AG08396 (cell line): ENCODE measurements at regions not wholly inside any gene's neighbourhood (a gene's known extent, or its start where the extent isn't known, plus 50 kb on each side); places are given as distances from the start of the nearest gene placed in this dataset.
"Not testable (repeated sequence)": the region's sequence is repeated elsewhere in the genome, so short reads cannot be mapped to it uniquely, and the experiment has no call there.

ENCODE experiments used
- DNase-seq: peaks from one replicate; pipeline ENCODE4 v3.0.0; 2012; ENCODE audit warnings: low spot score, mixed read lengths

GRCh38 chr3:153911116-153911515 is 210.1 kb upstream of the ARHGEF26 start:
- no peak for DNase-seq

DNA sequence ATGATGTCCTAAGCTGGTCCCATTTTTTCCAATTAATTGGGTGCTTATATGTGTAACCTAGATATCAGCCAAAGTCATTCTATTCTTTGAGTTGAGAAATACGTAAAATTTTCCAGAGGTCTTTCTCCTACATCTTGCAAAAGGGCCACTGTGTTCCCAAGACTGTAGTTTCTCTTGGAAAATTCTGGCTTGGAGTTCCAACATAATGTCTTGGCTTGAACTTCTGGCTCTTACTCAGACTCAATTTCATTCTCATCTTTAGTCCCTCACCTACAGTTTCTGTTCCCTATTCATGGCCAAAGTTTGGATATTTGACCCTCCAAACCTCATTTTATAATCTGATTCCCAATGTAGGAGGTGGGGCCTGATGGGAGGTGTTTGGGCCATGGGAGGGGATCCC is 201.4 kb upstream of the ARHGEF26 start:
- DNase-seq: no peak

DNA sequence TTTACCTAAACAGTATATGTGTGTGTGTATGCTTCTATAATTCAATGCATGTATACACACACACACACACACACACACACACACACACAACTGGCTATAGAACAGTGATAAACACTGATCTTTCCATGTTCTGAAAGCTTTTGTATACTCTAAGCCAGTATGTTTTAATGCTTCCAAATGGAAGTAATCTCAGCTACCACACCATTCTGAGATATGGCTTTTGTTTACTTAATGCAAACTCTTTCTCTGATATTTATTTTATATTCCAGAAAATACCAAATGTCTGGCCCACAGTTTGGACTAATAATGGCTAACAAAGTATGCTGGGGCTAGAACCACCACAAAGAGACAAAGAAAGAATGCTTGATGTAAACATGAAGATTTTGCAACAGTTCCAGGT is 199.4 kb upstream of the ARHGEF26 start:
- no peak for DNase-seq

DNA sequence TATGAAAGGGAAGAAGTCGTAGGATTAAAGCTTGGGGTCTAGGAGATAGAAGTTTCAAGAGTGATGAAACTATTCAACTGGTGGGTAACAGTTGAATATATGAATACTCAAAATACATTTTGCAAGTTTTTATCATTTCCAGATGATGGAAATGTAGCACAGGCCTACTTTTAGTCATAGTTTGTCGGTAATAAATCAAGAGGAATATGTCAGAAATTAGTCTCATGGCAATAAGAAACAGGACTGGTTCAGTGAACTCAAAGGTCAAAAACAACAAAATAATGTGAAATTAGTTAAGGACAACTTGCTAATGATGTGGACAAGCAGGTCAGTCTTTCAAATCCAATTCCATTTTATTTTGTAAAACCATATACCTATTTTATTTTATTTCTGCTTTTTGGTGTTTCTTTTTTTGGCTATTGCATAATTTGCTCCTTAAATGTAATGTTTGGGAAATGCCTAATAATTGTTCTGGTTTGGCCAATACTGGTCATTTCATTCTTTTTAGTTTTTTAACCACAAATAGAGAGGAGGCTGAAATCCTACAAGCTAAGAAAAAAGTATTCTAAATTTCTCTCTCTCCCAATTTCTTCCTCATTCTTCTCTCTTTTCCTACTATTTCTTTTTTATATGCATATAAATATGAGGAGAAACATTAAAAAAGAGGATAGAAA is 195.2 kb upstream of the ARHGEF26 start:
- no peak for DNase-seq

GRCh38 chr3:153927107-153927506 is 194.1 kb upstream of the ARHGEF26 start:
- peak; percentile 25 for DNase-seq

- no peak for DNase-seq
Measured at GRCh38 chr3:153928851-153929250, 192.3 kb upstream of the ARHGEF26 start.

- not testable (repeated sequence) for DNase-seq
Measured at GRCh38 chr3:153933481-153933880, 187.7 kb upstream of the ARHGEF26 start.

- no peak for DNase-seq
Measured at GRCh38 chr3:153944084-153944483, 177.1 kb upstream of the ARHGEF26 start.

GRCh38 chr3:153951276-153951675 is 169.9 kb upstream of the ARHGEF26 start:
- no peak for DNase-seq

GRCh38 chr3:153952091-153952490 is 169.1 kb upstream of the ARHGEF26 start:
- no peak for DNase-seq

GRCh38 chr3:153956613-153957012 is 164.6 kb upstream of the ARHGEF26 start:
- no peak for DNase-seq

- DNase-seq: no peak
Measured at GRCh38 chr3:153957421-153957820, 163.8 kb upstream of the ARHGEF26 start.

- DNase-seq: no peak
Measured at GRCh38 chr3:153958635-153959595, 162.3 kb upstream of the ARHGEF26 start.

DNA sequence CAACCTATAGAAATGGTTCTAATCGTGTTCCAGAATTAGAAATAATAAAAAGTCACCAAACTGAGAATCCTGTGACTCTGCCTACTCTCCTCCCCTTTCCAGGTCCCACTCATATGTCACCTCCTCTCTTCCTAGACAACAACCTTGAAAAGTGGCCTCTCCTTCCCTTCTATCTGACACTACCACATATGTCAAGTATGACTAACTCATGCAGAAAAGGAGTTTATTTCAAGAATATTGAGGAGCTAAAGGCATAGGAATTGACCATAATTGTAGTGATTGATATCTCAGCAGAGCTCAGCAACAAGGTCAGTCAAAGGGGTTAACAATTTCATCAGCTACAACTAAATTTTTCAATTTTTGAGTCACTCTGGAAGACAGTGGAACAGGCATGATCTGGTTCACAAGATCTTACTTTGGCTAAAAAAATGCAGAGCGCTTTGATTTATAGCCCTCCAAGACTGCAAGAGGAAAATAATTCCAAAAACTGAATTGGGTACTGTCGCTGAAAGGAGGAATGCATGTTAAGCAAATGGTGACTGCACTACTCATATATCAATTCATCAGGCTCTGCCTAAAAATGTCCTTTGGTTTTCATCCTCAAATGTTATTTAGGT is 160.6 kb upstream of the ARHGEF26 start:
- DNase-seq: no peak

- no peak for DNase-seq
Measured at GRCh38 chr3:153961494-153961893, 159.7 kb upstream of the ARHGEF26 start.

GRCh38 chr3:153963012-153963411 is 158.2 kb upstream of the ARHGEF26 start:
- no peak for DNase-seq

GRCh38 chr3:153967260-153967659 is 153.9 kb upstream of the ARHGEF26 start:
- DNase-seq: no peak

- DNase-seq: no peak
Measured at GRCh38 chr3:153970047-153970446, 151.1 kb upstream of the ARHGEF26 start.

GRCh38 chr3:153970741-153971347 is 150.3 kb upstream of the ARHGEF26 start:
- DNase-seq: no peak

- DNase-seq: no peak
Measured at GRCh38 chr3:153972862-153973261, 148.3 kb upstream of the ARHGEF26 start.

GRCh38 chr3:153973722-153974265 is 147.4 kb upstream of the ARHGEF26 start:
- DNase-seq: no peak

- no peak for DNase-seq
Measured at GRCh38 chr3:153974614-153975013, 146.6 kb upstream of the ARHGEF26 start.
